ENCODE measurements at regions not wholly inside any gene's neighbourhood (a gene's known extent, or its start where the extent isn't known, plus 50 kb on each side); places are given as distances from the start of the nearest gene placed in this dataset.
A peak's percentile ranks its signal among the peaks of the same experiment; 100 is the strongest.

DNA sequence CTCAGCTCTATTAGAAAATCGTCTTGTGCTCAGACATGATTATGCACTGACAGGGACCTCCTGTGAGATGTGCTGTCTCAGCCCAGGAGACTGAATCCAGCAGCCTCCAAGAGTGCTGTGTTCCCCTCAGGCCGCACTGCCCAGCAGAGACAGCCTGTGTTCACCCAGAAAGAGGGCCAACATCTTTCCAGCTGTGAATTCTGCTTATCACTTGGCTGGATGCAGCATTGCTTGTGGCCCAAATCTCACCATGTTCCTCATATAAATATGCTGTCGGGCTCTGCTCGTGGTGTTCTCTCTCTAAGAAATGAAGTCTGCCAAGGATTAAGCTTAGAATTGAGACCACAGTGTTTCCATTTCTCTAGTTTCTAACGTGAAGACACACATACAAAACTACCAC lies 983.0 kb upstream of the WWC1 start:
- DNase-seq (ENCODE audit: low read depth) = no peak

DNA sequence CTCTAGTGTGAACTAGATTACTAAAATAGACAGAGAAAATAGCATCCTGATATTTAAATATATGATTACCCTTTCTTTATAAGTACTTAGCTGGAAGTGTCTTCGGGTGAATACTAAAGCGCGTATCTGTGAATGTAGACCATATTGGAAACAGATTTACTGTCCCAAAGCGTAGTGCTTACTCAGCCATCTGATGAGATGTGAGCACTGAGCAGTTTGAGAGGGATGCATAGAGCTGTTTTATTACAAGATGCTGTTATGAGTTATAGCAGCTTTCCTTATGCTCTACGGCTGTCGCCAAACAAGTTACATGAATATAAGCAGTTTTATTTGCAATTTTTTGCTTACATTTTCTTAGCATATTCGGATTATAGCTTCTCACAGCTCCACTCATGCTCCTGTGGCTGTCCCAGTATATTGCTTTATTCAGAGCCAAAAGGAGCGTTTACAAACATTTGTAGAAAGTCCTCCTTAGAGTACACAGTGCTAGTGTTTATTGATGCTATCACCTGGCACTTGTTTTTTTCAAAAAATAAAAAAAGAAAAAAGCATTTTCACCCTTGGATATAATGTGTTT lies 981.4 kb upstream of the WWC1 start:
- DNase-seq (ENCODE audit: low read depth) = no peak

- DNase-seq (ENCODE audit: low read depth) = no peak
These were observed 980.1 kb upstream of the WWC1 start for GRCh38 chr5:167311340-167311739.

- DNase-seq (ENCODE audit: low read depth) = no peak
These were observed 979.2 kb upstream of the WWC1 start for GRCh38 chr5:167312225-167312624.

GRCh38 chr5:167315762-167316161 lies 975.7 kb upstream of the WWC1 start:
- DNase-seq (ENCODE audit: low read depth) = no peak

DNA sequence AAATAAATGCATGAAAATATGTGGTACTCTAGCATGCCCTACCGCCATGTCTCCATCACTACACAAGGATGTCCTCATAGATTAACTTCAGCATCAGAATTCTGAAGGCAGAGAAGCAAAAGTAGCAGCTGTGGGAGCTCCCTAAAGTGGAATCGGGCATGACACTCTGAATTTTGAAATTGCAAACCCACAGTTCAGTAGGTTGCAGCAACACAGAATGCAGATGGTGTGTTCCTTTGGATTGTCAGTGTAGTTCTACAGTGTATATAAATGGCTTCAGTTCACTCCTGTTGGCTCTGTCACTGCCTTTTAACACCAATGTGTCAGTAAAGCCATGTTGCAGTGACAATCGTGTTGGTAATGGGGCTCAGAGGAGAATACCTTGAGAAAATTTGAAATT lies 973.6 kb upstream of the WWC1 start:
- no peak for DNase-seq (ENCODE audit: low read depth)

DNA sequence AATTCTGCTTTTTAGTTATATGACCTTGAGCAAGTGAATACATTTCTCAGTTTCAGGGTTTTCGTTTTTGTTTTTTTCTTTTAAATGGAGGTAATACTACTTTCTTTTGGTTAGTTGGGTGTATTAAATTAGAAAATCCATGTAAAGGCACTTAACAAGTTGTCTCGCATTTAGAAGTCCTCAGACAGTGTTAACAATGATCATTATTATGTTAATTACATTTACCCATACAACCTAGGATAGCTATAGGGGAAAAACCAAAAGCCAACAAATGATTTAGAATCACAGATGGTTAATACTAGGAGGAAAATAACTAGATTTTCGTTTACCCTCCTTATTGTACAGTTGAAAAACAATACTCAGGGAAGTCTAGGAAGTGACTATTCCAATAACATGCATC lies 972.2 kb upstream of the WWC1 start:
- DNase-seq (ENCODE audit: low read depth) = no peak

DNA sequence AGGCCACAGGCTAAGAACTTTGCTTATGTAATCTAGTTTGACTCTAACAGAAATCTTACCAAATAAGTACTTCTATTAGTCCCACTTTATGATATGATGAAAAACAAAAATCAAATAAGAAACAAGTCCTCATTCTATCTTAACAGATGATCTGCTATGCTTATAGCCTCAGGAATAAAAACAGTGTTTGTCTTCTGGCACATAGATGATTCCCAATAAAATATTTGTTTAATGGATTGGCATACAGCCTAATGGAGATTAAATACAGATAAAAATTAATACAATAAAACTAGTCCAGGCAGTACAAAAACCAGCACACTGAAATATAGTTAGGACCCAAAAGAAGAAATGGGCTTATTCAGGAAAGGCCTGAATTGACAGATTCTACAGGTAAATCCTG lies 971.4 kb upstream of the WWC1 start:
- DNase-seq (ENCODE audit: low read depth) = no peak

- no peak for DNase-seq (ENCODE audit: low read depth)
These were observed 959.1 kb upstream of the WWC1 start for GRCh38 chr5:167332309-167332708.

DNA sequence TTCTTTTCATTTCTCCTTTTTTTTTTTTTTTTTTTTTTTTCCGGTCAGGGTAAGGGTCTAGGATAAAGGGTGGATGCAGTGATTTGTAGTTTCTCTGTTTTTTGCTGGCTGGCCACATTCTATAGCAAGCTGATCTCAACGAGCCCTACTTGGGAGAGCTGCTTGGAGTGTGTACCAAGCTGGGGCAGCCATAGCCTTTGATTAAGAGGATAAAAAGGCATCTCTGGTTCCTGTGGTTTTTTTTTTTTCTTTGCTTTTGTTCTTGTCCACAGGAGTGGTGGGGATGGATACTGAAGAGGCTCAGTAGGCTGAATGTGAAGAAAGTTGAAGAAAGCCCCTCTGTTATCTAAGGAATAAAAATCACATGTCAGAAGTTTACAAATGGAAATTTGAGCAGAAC lies 955.3 kb upstream of the WWC1 start:
- DNase-seq (ENCODE audit: low read depth) = no peak

DNA sequence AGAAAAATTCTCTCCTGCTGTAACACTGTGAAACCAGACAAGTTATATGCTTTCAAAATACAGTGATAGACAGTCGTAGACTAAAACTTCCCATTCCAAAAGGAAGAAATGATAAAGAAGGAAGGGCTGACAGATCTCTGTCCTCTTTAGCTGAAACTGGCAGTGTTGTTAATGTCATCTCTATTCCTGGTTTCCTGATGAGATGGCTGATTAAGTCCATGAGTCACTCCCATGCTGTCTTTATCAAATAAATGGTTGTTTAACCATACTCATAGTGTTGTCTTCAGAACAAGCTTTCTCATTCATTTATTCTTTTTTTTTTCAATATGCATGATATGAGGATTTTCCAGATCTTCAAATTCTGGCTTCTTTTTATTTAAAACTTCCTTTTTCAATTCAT lies 952.2 kb upstream of the WWC1 start:
- DNase-seq (ENCODE audit: low read depth) = no peak

DNA sequence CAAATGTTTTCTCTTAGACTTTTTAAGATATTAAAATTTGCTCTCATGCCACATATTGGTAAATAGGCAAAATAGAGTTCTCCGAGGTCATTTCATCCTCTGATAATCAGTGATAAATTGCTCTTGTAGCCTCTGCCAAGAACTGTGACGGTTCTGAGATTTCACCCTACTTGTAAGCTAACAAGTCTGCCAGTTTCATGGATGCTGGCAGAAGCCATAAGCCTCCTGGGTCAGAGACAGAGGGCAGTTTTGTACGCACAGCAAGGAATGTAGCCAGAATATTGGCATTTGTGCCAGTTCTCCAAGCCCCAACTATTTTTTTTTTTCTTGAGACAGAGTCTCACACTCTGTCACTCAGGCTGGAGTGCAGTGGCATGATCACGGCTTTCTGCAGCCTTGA lies 945.0 kb upstream of the WWC1 start:
- DNase-seq (ENCODE audit: low read depth) = no peak

GRCh38 chr5:167348251-167348926 lies 943.1 kb upstream of the WWC1 start:
- peak; percentile 3 for DNase-seq (ENCODE audit: low read depth)

GRCh38 chr5:167348980-167349379 lies 942.5 kb upstream of the WWC1 start:
- DNase-seq (ENCODE audit: low read depth) = peak; percentile 1

GRCh38 chr5:167351316-167351715 lies 940.1 kb upstream of the WWC1 start:
- DNase-seq (ENCODE audit: low read depth) = no peak

GRCh38 chr5:167352801-167353200 lies 938.6 kb upstream of the WWC1 start:
- no peak for DNase-seq (ENCODE audit: low read depth)

DNA sequence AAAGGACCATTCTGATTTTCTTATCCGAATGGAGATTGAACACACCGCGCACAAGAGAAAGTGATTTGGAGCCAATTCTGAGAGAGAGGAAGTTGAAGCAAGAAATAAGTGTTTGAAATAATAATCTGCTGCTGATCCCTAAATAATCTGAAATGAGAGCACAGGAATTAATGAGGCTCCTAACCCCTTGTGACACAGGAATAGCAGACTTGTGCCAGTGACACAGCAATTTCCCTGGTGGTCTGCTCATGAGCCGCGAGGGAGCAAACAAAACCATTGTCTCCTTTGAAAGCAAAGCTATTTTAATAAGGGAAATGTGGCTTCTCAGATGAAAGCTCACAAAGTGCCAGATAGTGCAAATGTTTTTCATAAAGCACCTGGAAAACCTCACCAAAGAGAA lies 936.1 kb upstream of the WWC1 start:
- no peak for DNase-seq (ENCODE audit: low read depth)

GRCh38 chr5:167356374-167356773 lies 935.1 kb upstream of the WWC1 start:
- no peak for DNase-seq (ENCODE audit: low read depth)

GRCh38 chr5:167358868-167359492 lies 932.5 kb upstream of the WWC1 start:
- DNase-seq (ENCODE audit: low read depth) = no peak

DNA sequence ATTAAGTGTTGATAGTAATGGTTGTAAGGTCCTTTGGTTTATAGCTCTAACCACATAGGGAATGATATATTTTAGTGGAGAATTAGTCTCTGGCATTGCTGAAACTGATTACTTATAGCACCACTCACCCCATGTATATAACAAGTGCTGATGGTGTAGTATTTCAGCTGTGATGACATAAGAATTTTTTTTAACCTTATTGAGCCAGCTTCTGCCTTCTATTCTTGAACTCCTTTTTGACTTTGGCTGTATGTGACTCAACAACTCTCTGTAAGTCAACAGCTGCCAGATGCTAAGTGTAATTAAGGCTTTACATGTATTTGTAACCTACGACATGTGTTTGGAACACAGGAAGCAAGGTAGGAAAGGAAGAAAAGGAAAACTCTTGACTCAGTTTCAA lies 929.6 kb upstream of the WWC1 start:
- peak; percentile 2 for DNase-seq (ENCODE audit: low read depth)

DNA sequence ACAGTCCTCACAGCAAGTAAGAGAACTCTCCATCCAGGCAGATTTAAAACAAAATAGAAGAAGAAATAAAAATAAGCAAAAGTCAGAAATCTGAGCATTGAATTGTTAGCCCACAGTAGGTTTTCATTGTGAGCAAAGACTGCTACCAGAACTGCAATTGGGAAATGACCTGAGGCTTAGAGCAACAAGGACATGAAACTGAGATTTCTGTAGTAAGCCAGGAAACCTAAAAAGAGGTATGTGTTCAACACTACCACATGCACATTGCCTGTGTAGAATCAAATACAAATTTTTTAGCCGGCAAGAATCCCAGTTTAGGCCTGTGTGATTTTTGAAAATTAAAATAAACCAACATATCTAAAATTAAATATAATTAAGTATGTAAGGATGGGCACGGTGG lies 928.4 kb upstream of the WWC1 start:
- no peak for DNase-seq (ENCODE audit: low read depth)

DNA sequence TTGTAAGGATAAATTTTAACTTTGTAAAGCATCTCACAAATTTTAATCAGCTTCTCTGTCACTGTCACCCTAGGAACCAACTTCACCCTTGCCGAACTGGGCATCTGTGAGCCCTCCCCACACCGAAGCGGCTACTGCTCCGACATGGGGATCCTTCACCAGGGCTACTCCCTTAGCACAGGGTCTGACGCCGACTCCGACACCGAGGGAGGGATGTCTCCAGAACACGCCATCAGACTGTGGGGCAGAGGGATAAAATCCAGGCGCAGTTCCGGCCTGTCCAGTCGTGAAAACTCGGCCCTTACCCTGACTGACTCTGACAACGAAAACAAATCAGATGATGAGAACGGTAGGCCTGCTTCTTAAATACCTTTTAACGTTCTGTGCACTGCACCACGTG lies 916.3 kb upstream of the WWC1 start:
- DNase-seq (ENCODE audit: low read depth) = no peak

All from myocyte (in vitro differentiated cells).